Fibroblast of lung (primary cell): ENCODE measurements at regions not wholly inside any gene's neighbourhood (a gene's known extent, or its start where the extent isn't known, plus 50 kb on each side); places are given as distances from the start of the nearest gene placed in this dataset.
A peak's percentile ranks its signal among the peaks of the same experiment; 100 is the strongest.

Experiments used
- DNase-seq, 2 donors: peaks; one replicate each; pipeline versions ENCODE4 v3.0.0 to v3.0.0-alpha.2; 2010; ENCODE audit warnings: low read depth in 2 of 2
- H2AFZ ChIP-seq: 2 replicates; pipeline ENCODE4 v1.5.1; 2012; ENCODE audit warnings: low read length, control low read depth, inconsistent platforms
- H3K27ac ChIP-seq: 2 replicates; pipeline ENCODE4 v1.5.1; 2011; ENCODE audit warnings: low read length, control low read depth; ENCODE audit not compliant: insufficient read depth
- H3K27me3 ChIP-seq: 2 replicates; pipeline ENCODE4 v1.5.1; 2011; ENCODE audit warnings: mild to moderate bottlenecking, low read length; ENCODE audit not compliant: control insufficient read depth, insufficient read depth
- H3K36me3 ChIP-seq: 2 replicates; pipeline ENCODE4 v1.5.1; 2011; ENCODE audit warnings: low read length; ENCODE audit not compliant: control insufficient read depth, insufficient read depth
- H3K4me1 ChIP-seq: 2 replicates; pipeline ENCODE4 v1.5.1; 2011; ENCODE audit warnings: low read length; ENCODE audit not compliant: control insufficient read depth, insufficient read depth; ENCODE audit errors: extremely low read depth
- H3K4me2 ChIP-seq: 2 replicates; pipeline ENCODE4 v1.5.1; 2011; ENCODE audit warnings: low read length, control low read depth; ENCODE audit not compliant: insufficient read depth; ENCODE audit errors: extremely low read depth
- H3K4me3 ChIP-seq, 4 experiments: fragments of 200-600 bp in 1 of 4; sonication (generic) in 1 of 4; replicated peaks in 1 of 4; 2 replicates each; pipeline ENCODE4 v1.5.1; 2011 to 2016; ENCODE audit warnings: low read length in 4 of 4, low read depth in 3 of 4, mild to moderate bottlenecking in 3 of 4, control low read depth in 2 of 4, inconsistent platforms in 1 of 4, mixed read lengths in 1 of 4; ENCODE audit not compliant: insufficient read depth in 1 of 4; ENCODE audit errors: control extremely low read depth in 1 of 4
- H3K79me2 ChIP-seq: 2 replicates; pipeline ENCODE4 v1.5.1; 2012; ENCODE audit warnings: mild to moderate bottlenecking, low read length, inconsistent platforms; ENCODE audit not compliant: control insufficient read depth, insufficient read depth
- H3K9ac ChIP-seq: 2 replicates; pipeline ENCODE4 v1.5.1; 2011; ENCODE audit warnings: mild to moderate bottlenecking, low read length, control low read depth; ENCODE audit not compliant: insufficient read depth
- H3K9me3 ChIP-seq: 2 replicates; pipeline ENCODE4 v1.5.1; 2012; ENCODE audit warnings: low read depth, low read length; ENCODE audit not compliant: control insufficient read depth, insufficient read depth
- H4K20me1 ChIP-seq: 2 replicates; pipeline ENCODE4 v1.5.1; 2011; ENCODE audit warnings: low read length; ENCODE audit not compliant: control insufficient read depth, insufficient read depth; ENCODE audit errors: extremely low read depth
- EZH2 ChIP-seq: IDR thresholded peaks from 2 replicates; pipeline ENCODE4 v1.5.1; 2012; ENCODE audit warnings: low read length, control low read depth, mild to moderate bottlenecking; ENCODE audit errors: missing control alignments
- TF ChIP-seq, protein P1 (sequence below), 2 donors: IDR thresholded peaks in 1 of 2; conservative IDR thresholded peaks in 1 of 2; 1 replicate in 1 of 2; 2 replicates in 1 of 2; pipeline ENCODE4 v1.5.1; 2011 to 2012; ENCODE audit warnings: low read length in 2 of 2, control low read depth in 1 of 2, inconsistent platforms in 1 of 2, low read depth in 1 of 2, mild to moderate bottlenecking in 1 of 2

DNA sequence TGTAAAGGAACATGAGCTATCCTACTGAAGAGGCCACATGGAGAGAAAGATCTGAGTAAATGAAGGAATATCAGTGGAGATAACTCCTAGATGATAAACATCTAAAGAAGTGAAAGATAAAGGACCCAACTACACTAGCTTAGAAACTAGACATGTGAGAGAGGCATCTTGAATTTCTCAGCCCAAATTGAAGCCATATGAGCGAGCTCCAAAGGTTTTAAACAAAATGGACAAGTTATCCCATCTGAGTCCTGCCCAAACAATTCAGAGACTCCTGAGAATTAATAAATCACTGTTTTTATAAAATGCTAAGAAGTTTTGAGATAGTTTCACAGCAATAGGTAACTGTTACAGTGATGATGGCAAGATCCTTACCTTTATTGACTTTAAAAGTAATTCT lies 438.9 kb downstream of the NAV3 start:
- Histone ChIP-seq H3K27me3 (no peaks in the 10 kb centered on the region), H3K36me3 (no peaks in the 10 kb centered on the region), H3K4me3 (no peak overlapping the region), H4K20me1 (no peaks in the 10 kb centered on the region), H3K9ac (no peak overlapping the region), H3K27ac (no peak overlapping the region), H3K4me2 (no peak overlapping the region), H3K9me3 (no peaks in the 10 kb centered on the region), H3K79me2 (no peaks in the 10 kb centered on the region), H3K4me1 (no peaks in the 10 kb centered on the region), H2AFZ (no peak overlapping the region)
- DNase-seq: no peak
- no peak for TF ChIP-seq EZH2
- TF ChIP-seq, protein P1, sequence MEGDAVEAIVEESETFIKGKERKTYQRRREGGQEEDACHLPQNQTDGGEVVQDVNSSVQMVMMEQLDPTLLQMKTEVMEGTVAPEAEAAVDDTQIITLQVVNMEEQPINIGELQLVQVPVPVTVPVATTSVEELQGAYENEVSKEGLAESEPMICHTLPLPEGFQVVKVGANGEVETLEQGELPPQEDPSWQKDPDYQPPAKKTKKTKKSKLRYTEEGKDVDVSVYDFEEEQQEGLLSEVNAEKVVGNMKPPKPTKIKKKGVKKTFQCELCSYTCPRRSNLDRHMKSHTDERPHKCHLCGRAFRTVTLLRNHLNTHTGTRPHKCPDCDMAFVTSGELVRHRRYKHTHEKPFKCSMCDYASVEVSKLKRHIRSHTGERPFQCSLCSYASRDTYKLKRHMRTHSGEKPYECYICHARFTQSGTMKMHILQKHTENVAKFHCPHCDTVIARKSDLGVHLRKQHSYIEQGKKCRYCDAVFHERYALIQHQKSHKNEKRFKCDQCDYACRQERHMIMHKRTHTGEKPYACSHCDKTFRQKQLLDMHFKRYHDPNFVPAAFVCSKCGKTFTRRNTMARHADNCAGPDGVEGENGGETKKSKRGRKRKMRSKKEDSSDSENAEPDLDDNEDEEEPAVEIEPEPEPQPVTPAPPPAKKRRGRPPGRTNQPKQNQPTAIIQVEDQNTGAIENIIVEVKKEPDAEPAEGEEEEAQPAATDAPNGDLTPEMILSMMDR (conservative IDR thresholded peaks at IDR 0.05 in 1 of 2, IDR thresholded peaks at IDR 0.05 in 1 of 2; ENCODE audit: low read depth in 1 of 2, low read length in 2 of 2): no peak

DNA sequence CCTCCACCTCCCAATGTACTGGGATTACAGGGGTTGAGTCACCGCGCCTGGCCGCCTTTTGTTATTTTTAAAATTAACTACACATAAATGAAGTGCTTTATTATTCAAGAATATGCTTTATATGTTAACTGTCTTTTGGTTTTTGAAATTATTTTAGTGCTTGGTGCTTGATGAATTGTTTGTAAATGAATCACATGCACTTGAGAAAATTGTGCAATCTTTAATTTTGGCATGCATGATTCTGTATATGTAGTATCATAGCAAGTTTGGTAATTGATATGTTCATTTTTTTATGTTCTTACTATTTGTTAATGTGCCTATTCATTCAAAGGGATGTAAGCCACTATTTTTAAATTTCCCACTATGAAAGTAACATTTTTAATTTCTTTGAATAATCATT lies 440.9 kb downstream of the NAV3 start:
- Histone ChIP-seq H3K9me3 (no peaks in the 10 kb centered on the region), H3K36me3 (no peaks in the 10 kb centered on the region), H4K20me1 (no peaks in the 10 kb centered on the region), H3K4me3 (no peak overlapping the region), H3K27me3 (no peaks in the 10 kb centered on the region), H3K4me2 (no peak overlapping the region), H3K27ac (no peak overlapping the region), H2AFZ (no peak overlapping the region), H3K79me2 (no peaks in the 10 kb centered on the region), H3K9ac (no peak overlapping the region), H3K4me1 (no peaks in the 10 kb centered on the region)
- DNase-seq: peak; percentile 61 to 79
- TF ChIP-seq, protein P1 (conservative IDR thresholded peaks at IDR 0.05 in 1 of 2, IDR thresholded peaks at IDR 0.05 in 1 of 2; ENCODE audit: low read depth in 1 of 2, low read length in 2 of 2): no peak
- TF ChIP-seq EZH2: no peak

DNA sequence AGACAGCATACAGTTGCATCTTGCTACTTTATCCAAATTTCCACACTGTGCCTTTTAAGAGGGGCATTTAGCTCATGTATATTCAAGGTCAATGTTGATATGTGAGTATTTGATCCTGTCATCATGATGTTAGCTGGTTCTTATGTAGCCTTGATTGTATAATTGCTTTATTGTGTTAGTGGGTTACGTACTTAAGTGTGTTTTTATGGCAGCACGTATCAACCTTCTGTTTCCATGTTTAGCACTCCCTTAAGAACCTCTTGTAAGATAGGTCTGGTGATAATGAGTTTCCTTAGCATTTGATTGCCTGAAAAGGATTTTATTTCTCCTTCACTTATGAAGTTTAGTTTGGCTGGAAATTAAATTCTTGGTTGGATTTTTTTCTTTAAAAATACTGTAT lies 445.2 kb downstream of the NAV3 start:
- DNase-seq: no peak
- no peak overlapping the region for H3K27ac ChIP-seq
- no peak overlapping the region for H2AFZ ChIP-seq
- no peaks in the 10 kb centered on the region for H3K79me2 ChIP-seq
- no peaks in the 10 kb centered on the region for H3K27me3 ChIP-seq
- no peaks in the 10 kb centered on the region for H3K4me1 ChIP-seq
- H3K4me2 ChIP-seq: no peak overlapping the region
- H3K4me3 ChIP-seq: no peak overlapping the region
- no peaks in the 10 kb centered on the region for H4K20me1 ChIP-seq
- no peaks in the 10 kb centered on the region for H3K36me3 ChIP-seq
- no peak for TF ChIP-seq EZH2
- TF ChIP-seq, protein P1 (conservative IDR thresholded peaks at IDR 0.05 in 1 of 2, IDR thresholded peaks at IDR 0.05 in 1 of 2; ENCODE audit: low read depth in 1 of 2, low read length in 2 of 2): no peak
- no peaks in the 10 kb centered on the region for H3K9me3 ChIP-seq
- no peak overlapping the region for H3K9ac ChIP-seq
